Osteoblast (primary cell): ENCODE measurements at regions not wholly inside any gene's neighbourhood (a gene's known extent, or its start where the extent isn't known, plus 50 kb on each side); places are given as distances from the start of the nearest gene placed in this dataset.

ENCODE experiments used
- DNase-seq: peaks from one replicate; pipeline ENCODE4 v3.0.0; 2011; ENCODE audit warnings: low spot score, mixed read lengths; ENCODE audit not compliant: insufficient read length; ENCODE audit errors: missing footprints
- H2AFZ ChIP-seq: 2 replicates; pipeline ENCODE4 v1.6.0; 2011; ENCODE audit warnings: mild to moderate bottlenecking, low read length
- H3K27ac ChIP-seq: 2 replicates; pipeline ENCODE4 v1.5.1; 2011; ENCODE audit warnings: mild to moderate bottlenecking, low read depth, low read length, moderate library complexity
- H3K27me3 ChIP-seq: 2 replicates; pipeline ENCODE4 v1.6.0; 2012; ENCODE audit warnings: mild to moderate bottlenecking, control low read depth, inconsistent platforms, low read length, moderate library complexity; ENCODE audit not compliant: insufficient read depth
- H3K36me3 ChIP-seq: 2 replicates; pipeline ENCODE4 v1.5.1; 2011; ENCODE audit warnings: mild to moderate bottlenecking, low read length, control low read depth, moderate library complexity; ENCODE audit not compliant: insufficient read depth
- H3K4me1 ChIP-seq: 2 replicates; pipeline ENCODE4 v1.5.1; 2011; ENCODE audit warnings: mild to moderate bottlenecking, low read length, control low read depth, moderate library complexity; ENCODE audit not compliant: insufficient read depth
- H3K4me2 ChIP-seq: 2 replicates; pipeline ENCODE4 v1.6.0; 2011; ENCODE audit warnings: mild to moderate bottlenecking, low read length; ENCODE audit not compliant: insufficient read depth
- H3K4me3 ChIP-seq: fragments of 200-600 bp; sonication (generic); 3 replicates; pipeline ENCODE4 v1.5.1; 2012; ENCODE audit warnings: mild to moderate bottlenecking, low read length, inconsistent platforms; ENCODE audit not compliant: insufficient read depth
- H3K79me2 ChIP-seq: 2 replicates; pipeline ENCODE4 v1.6.0; 2012; ENCODE audit warnings: mild to moderate bottlenecking, low read length, control low read depth, inconsistent platforms; ENCODE audit not compliant: insufficient read depth
- H3K9me3 ChIP-seq: 2 replicates; pipeline ENCODE4 v1.5.1; 2011; ENCODE audit warnings: low read depth, low read length, control low read depth
- H4K20me1 ChIP-seq: 2 replicates; pipeline ENCODE4 v1.6.0; 2012; ENCODE audit warnings: mild to moderate bottlenecking, low read length, control low read depth; ENCODE audit not compliant: insufficient read depth
- TF ChIP-seq, protein P1 (sequence below): IDR thresholded peaks from 2 replicates; pipeline ENCODE4 v1.5.1; 2011; ENCODE audit warnings: mild to moderate bottlenecking, low read depth, low read length, moderate library complexity; ENCODE audit errors: extremely low read depth

DNA sequence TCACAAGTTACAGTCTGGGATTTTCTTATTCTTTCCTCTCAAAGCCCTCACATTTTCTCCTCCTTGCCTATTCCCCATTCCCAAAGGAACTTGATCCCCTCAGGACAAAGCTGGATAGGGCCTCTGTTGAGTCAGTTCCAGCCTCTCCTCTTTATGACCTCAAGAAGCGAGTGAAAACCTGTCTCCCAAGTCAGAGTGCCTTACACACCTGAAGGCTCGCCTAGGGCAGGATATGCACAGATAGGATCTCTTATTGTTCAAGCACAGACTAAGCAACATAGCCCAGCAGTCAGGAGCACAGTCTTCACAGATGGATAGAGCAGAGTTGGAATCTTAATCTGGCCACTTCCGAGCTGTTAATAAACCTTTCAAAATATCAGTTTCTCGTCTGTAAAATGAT, 60.8 kb upstream of the PRRC2C start:
- Histone ChIP-seq H3K36me3 (no peaks in the 10 kb centered on the region), H3K27ac (no peak overlapping the region), H4K20me1 (no peaks in the 10 kb centered on the region), H3K4me1 (no peaks in the 10 kb centered on the region), H2AFZ (no peak overlapping the region), H3K79me2 (no peaks in the 10 kb centered on the region), H3K4me2 (no peak overlapping the region), H3K4me3 (no peak overlapping the region), H3K27me3 (no peaks in the 10 kb centered on the region), H3K9me3 (peaks cover 2% of the 10 kb centered on the region)
- TF ChIP-seq, protein P1, sequence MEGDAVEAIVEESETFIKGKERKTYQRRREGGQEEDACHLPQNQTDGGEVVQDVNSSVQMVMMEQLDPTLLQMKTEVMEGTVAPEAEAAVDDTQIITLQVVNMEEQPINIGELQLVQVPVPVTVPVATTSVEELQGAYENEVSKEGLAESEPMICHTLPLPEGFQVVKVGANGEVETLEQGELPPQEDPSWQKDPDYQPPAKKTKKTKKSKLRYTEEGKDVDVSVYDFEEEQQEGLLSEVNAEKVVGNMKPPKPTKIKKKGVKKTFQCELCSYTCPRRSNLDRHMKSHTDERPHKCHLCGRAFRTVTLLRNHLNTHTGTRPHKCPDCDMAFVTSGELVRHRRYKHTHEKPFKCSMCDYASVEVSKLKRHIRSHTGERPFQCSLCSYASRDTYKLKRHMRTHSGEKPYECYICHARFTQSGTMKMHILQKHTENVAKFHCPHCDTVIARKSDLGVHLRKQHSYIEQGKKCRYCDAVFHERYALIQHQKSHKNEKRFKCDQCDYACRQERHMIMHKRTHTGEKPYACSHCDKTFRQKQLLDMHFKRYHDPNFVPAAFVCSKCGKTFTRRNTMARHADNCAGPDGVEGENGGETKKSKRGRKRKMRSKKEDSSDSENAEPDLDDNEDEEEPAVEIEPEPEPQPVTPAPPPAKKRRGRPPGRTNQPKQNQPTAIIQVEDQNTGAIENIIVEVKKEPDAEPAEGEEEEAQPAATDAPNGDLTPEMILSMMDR: no peak
- DNase-seq: no peak

DNA sequence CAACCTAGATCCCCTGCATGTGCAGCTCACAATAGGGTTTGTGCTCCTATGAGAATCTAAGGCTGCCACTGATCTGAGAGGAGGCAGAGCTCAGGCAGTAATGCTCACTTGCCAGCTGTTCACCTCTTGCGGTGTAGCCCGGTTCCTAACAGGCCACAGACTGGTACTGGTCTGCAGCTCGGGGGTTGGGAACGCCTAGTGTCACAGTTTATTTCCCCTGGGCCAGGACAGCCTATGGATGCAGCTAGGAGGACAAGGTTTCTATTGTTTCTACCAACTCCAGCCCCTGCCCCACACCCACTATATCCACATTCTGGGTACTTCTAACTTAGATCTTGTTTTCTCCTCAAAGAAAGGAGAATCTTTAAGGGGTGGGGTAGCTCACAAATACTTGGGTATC, 58.7 kb upstream of the PRRC2C start:
- Histone ChIP-seq H3K36me3 (no peaks in the 10 kb centered on the region), H3K27ac (no peak overlapping the region), H3K9me3 (peaks cover 5% of the 10 kb centered on the region), H3K4me3 (no peak overlapping the region), H2AFZ (no peak overlapping the region), H3K4me2 (no peak overlapping the region), H3K27me3 (no peaks in the 10 kb centered on the region), H4K20me1 (no peaks in the 10 kb centered on the region), H3K4me1 (no peaks in the 10 kb centered on the region), H3K79me2 (no peaks in the 10 kb centered on the region)
- TF ChIP-seq, protein P1: no peak
- no peak for DNase-seq

DNA sequence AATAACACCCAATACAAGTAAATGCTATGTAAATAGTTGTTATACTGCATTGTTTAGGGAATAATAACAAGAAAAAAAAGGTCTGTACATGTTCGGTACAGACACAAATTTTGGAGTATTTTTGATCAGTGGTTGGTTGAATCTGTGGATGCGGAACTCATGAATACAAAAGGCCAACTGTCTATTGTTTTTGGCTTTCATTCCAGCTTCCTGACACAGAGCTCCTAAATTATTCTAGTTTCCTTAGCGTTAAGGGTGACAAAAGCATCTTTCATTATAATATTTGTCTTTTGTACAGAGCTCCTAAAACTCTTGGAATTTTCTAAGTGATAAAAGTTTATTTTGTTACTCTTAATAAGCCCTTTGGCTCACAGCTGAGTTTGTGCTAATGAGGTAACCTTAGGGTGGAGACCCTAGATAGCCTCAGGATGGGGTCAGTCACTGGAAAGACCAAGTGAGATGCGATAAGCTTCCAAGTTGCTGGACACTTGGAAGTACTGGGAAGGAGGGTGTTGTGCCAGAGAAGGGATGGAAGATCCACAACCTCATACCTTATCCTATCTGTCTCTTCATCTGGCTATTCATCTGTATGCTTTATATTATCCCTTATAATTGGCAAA, 57.4 kb upstream of the PRRC2C start:
- Histone ChIP-seq H3K36me3 (no peaks in the 10 kb centered on the region), H3K4me3 (no peak overlapping the region), H3K79me2 (no peaks in the 10 kb centered on the region), H4K20me1 (no peaks in the 10 kb centered on the region), H3K4me1 (no peaks in the 10 kb centered on the region), H3K27ac (no peak overlapping the region), H3K9me3 (peaks cover 5% of the 10 kb centered on the region), H3K27me3 (no peaks in the 10 kb centered on the region), H3K4me2 (no peak overlapping the region), H2AFZ (no peak overlapping the region)
- TF ChIP-seq, protein P1: no peak
- DNase-seq: no peak

DNA sequence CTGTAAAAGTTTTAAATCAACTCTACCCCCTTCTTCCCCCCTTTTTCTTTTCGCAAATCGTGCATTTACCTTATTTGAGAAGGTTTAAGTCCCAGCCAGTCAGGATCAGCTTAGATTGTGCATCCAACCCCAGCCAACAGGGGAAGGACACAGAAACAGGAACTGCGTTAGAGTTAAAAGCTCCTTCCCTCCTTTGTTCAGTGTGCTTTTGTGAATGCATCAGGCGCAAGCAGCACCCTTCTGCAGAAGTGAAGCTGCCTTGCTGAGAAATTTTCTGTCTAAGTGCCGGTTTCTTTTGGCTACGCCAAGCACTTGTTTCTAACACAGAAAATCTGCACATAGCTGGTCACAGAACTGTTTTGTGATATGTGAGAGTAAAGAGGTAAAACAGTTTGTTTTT, 56.2 kb upstream of the PRRC2C start:
- Histone ChIP-seq H2AFZ (no peak overlapping the region), H3K27ac (no peak overlapping the region), H3K4me2 (no peak overlapping the region), H3K9me3 (peaks cover 5% of the 10 kb centered on the region), H3K4me3 (no peak overlapping the region), H3K27me3 (no peaks in the 10 kb centered on the region), H3K4me1 (peaks cover 6% of the 10 kb centered on the region), H3K79me2 (no peaks in the 10 kb centered on the region), H4K20me1 (no peaks in the 10 kb centered on the region), H3K36me3 (no peaks in the 10 kb centered on the region)
- DNase-seq: no peak
- TF ChIP-seq, protein P1: no peak
